GM12864 (cell line): ENCODE measurements at regions not wholly inside any gene's neighbourhood (a gene's known extent, or its start where the extent isn't known, plus 50 kb on each side); places are given as distances from the start of the nearest gene placed in this dataset.

Experiments used
- DNase-seq: peaks from one replicate; pipeline ENCODE4 v3.0.0-alpha.2; 2011; ENCODE audit warnings: low read depth
- H3K4me3 ChIP-seq: 2 replicates; pipeline ENCODE4 v1.5.1; 2011; ENCODE audit warnings: mild to moderate bottlenecking, low read depth, low read length, control low read depth
- CTCF ChIP-seq: IDR thresholded peaks from 2 replicates; pipeline ENCODE4 v1.5.1; 2011; ENCODE audit warnings: low read depth, mild to moderate bottlenecking, moderate library complexity, low read length, control low read depth, inconsistent platforms; ENCODE audit errors: missing control alignments

GRCh38 chr4:182111586-182111985 lies 131.6 kb upstream of the TENM3 start:
- no peak for TF ChIP-seq CTCF
- H3K4me3 ChIP-seq: no peak overlapping the region
- no peak for DNase-seq

- TF ChIP-seq CTCF: no peak
- no peak overlapping the region for H3K4me3 ChIP-seq
- DNase-seq: no peak
Observed at GRCh38 chr4:182113779-182114178, 129.4 kb upstream of the TENM3 start.

- TF ChIP-seq CTCF: no peak
- DNase-seq: no peak
- H3K4me3 ChIP-seq: no peak overlapping the region
Observed at GRCh38 chr4:182124359-182124758, 118.8 kb upstream of the TENM3 start.

GRCh38 chr4:182126096-182126495 lies 117.1 kb upstream of the TENM3 start:
- no peak overlapping the region for H3K4me3 ChIP-seq
- TF ChIP-seq CTCF: no peak
- no peak for DNase-seq

GRCh38 chr4:182126603-182127002 lies 116.6 kb upstream of the TENM3 start:
- TF ChIP-seq CTCF: no peak
- no peak for DNase-seq
- H3K4me3 ChIP-seq: no peak overlapping the region

GRCh38 chr4:182133033-182133432 lies 110.2 kb upstream of the TENM3 start:
- DNase-seq: no peak
- no peak overlapping the region for H3K4me3 ChIP-seq
- no peak for TF ChIP-seq CTCF

- no peak overlapping the region for H3K4me3 ChIP-seq
- DNase-seq: no peak
- no peak for TF ChIP-seq CTCF
Observed at GRCh38 chr4:182134261-182134660, 108.9 kb upstream of the TENM3 start.
